Activated effector memory CD4-positive, alpha-beta T cell treated with anti-CD3 and anti-CD28 coated beads, Interleukin-2, amount 50 U/mL, for 16 hours (primary cell): ENCODE measurements at regions not wholly inside any gene's neighbourhood (a gene's known extent, or its start where the extent isn't known, plus 50 kb on each side); places are given as distances from the start of the nearest gene placed in this dataset.

Experiments
- DNase-seq: peaks from one replicate; pipeline ENCODE4 v3.0.0-alpha.2; 2020

- DNase-seq = no peak
Observed at GRCh38 chr16:55179852-55180585, 144.0 kb upstream of the IRX6 start.

- no peak for DNase-seq
Observed at GRCh38 chr16:55184052-55184451, 140.0 kb upstream of the IRX6 start.

- no peak for DNase-seq
Observed at GRCh38 chr16:55184619-55185018, 139.4 kb upstream of the IRX6 start.

GRCh38 chr16:55189224-55189623 is 134.8 kb upstream of the IRX6 start:
- DNase-seq = no peak

GRCh38 chr16:55189682-55190636 is 134.0 kb upstream of the IRX6 start:
- DNase-seq = no peak

GRCh38 chr16:55192734-55193133 is 131.3 kb upstream of the IRX6 start:
- no peak for DNase-seq

GRCh38 chr16:55203570-55203969 is 120.4 kb upstream of the IRX6 start:
- no peak for DNase-seq

- no peak for DNase-seq
Observed at GRCh38 chr16:55204069-55204468, 119.9 kb upstream of the IRX6 start.

GRCh38 chr16:55204923-55205322 is 119.1 kb upstream of the IRX6 start:
- DNase-seq = no peak

GRCh38 chr16:55207693-55208428 is 116.1 kb upstream of the IRX6 start:
- DNase-seq = no peak

- DNase-seq = no peak
Observed at GRCh38 chr16:55209626-55210025, 114.4 kb upstream of the IRX6 start.

GRCh38 chr16:55212791-55213190 is 111.2 kb upstream of the IRX6 start:
- no peak for DNase-seq

- DNase-seq = no peak
Observed at GRCh38 chr16:55214412-55214811, 109.6 kb upstream of the IRX6 start.

- DNase-seq = no peak
Observed at GRCh38 chr16:55214974-55215494, 109.0 kb upstream of the IRX6 start.

- DNase-seq = no peak
Observed at GRCh38 chr16:55217392-55217791, 106.6 kb upstream of the IRX6 start.

- no peak for DNase-seq
Observed at GRCh38 chr16:55221836-55222235, 102.2 kb upstream of the IRX6 start.

GRCh38 chr16:55222486-55222885 is 101.5 kb upstream of the IRX6 start:
- no peak for DNase-seq

GRCh38 chr16:55225972-55226542 is 97.9 kb upstream of the IRX6 start:
- DNase-seq = no peak

GRCh38 chr16:55232822-55233221 is 91.2 kb upstream of the IRX6 start:
- no peak for DNase-seq

GRCh38 chr16:55233464-55233863 is 90.5 kb upstream of the IRX6 start:
- no peak for DNase-seq

- no peak for DNase-seq
Observed at GRCh38 chr16:55236655-55237054, 87.3 kb upstream of the IRX6 start.

GRCh38 chr16:55239723-55240122 is 84.3 kb upstream of the IRX6 start:
- no peak for DNase-seq

GRCh38 chr16:55240888-55241287 is 83.1 kb upstream of the IRX6 start:
- DNase-seq = no peak
